Keratinocyte (primary cell): ENCODE measurements at regions not wholly inside any gene's neighbourhood (a gene's known extent, or its start where the extent isn't known, plus 50 kb on each side); places are given as distances from the start of the nearest gene placed in this dataset.

Source experiments
- DNase-seq: peaks from one replicate; pipeline ENCODE4 v3.0.0-alpha.2; 2011; ENCODE audit warnings: low read depth, missing footprints, low spot score
- FAIRE-seq: peaks from 2 replicates; lab custom pipeline; 2011; peaks lifted over from hg19 to GRCh38; lab: Jason Lieb, UNC
- H2AFZ ChIP-seq: 2 replicates; pipeline ENCODE4 v1.6.0; 2012; ENCODE audit warnings: low read length, control low read depth, inconsistent platforms; ENCODE audit not compliant: control insufficient read depth
- H3K27ac ChIP-seq: 2 replicates; pipeline ENCODE4 v1.5.1; 2011; ENCODE audit warnings: low read length; ENCODE audit not compliant: control insufficient read depth, insufficient read depth
- H3K27me3 ChIP-seq: 3 replicates; pipeline ENCODE4 v1.6.0; 2011; ENCODE audit warnings: low read length; ENCODE audit not compliant: control insufficient read depth, insufficient read depth; ENCODE audit errors: extremely low read depth
- H3K36me3 ChIP-seq, 2 experiments: 2 replicates in 1 of 2; 3 replicates in 1 of 2; pipeline ENCODE4 v1.5.1; 2011; ENCODE audit warnings: low read length in 2 of 2, mild to moderate bottlenecking in 1 of 2; ENCODE audit not compliant: control insufficient read depth in 2 of 2, insufficient read depth in 2 of 2; ENCODE audit errors: extremely low read depth in 1 of 2
- H3K4me1 ChIP-seq: 3 replicates; pipeline ENCODE4 v1.5.1; 2011; ENCODE audit warnings: low read length; ENCODE audit not compliant: control insufficient read depth, insufficient read depth; ENCODE audit errors: extremely low read depth
- H3K4me2 ChIP-seq: 3 replicates; pipeline ENCODE4 v1.6.0; 2011; ENCODE audit warnings: low read depth, low read length; ENCODE audit not compliant: control insufficient read depth, insufficient read depth; ENCODE audit errors: extremely low read depth
- H3K4me3 ChIP-seq, 3 experiments: fragments of 200-600 bp in 1 of 3; sonication (generic) in 1 of 3; 2 replicates in 2 of 3; 3 replicates in 1 of 3; pipeline ENCODE4 v1.5.1; 2011 to 2016; ENCODE audit warnings: low read length in 3 of 3, mild to moderate bottlenecking in 3 of 3, control low read depth in 2 of 3, inconsistent platforms in 1 of 3, low read depth in 1 of 3, mixed read lengths in 1 of 3, mixed run types in 1 of 3, moderate library complexity in 1 of 3; ENCODE audit not compliant: control insufficient read depth in 2 of 3, insufficient read depth in 2 of 3; ENCODE audit errors: extremely low read depth in 1 of 3
- H3K79me2 ChIP-seq: 2 replicates; pipeline ENCODE4 v1.6.0; 2012; ENCODE audit warnings: low read length; ENCODE audit not compliant: control insufficient read depth, insufficient read depth
- H3K9ac ChIP-seq: 3 replicates; pipeline ENCODE4 v1.6.0; 2011; ENCODE audit warnings: low read length; ENCODE audit not compliant: control insufficient read depth, insufficient read depth; ENCODE audit errors: extremely low read depth
- H3K9me1 ChIP-seq: 3 replicates; pipeline ENCODE4 v1.6.0; 2011; ENCODE audit warnings: low read length; ENCODE audit not compliant: control insufficient read depth, insufficient read depth; ENCODE audit errors: extremely low read depth
- H3K9me3 ChIP-seq: 2 replicates; pipeline ENCODE4 v1.5.1; 2012; ENCODE audit warnings: low read depth, low read length; ENCODE audit not compliant: control insufficient read depth
- H4K20me1 ChIP-seq: 3 replicates; pipeline ENCODE4 v1.6.0; 2011; ENCODE audit warnings: low read length; ENCODE audit not compliant: control insufficient read depth, insufficient read depth; ENCODE audit errors: extremely low read depth
- CTCF ChIP-seq, 3 experiments: IDR thresholded peaks in 1 of 3; conservative IDR thresholded peaks in 1 of 3; optimal IDR thresholded peaks in 1 of 3; 2 replicates in 2 of 3; 3 replicates in 1 of 3; pipeline versions ENCODE3 to v1.5.1; 2011; ENCODE audit warnings: low read length in 3 of 3, mild to moderate bottlenecking in 3 of 3, moderate library complexity in 2 of 3, control low read depth in 1 of 3, inconsistent platforms in 1 of 3; ENCODE audit not compliant: insufficient read depth in 2 of 3; ENCODE audit errors: extremely low read depth in 1 of 3
- EZH2 ChIP-seq: IDR thresholded peaks from one replicate; pipeline ENCODE4 v1.6.1; 2012; ENCODE audit warnings: inconsistent platforms, mild to moderate bottlenecking, low read length, moderate library complexity
- dilution Hi-C: fragments of 300-500 bp; cut with MboI; formaldehyde crosslinking; loops from one replicate; pipeline ENCODE4 v1.7.0; 2020; ENCODE audit warnings: low sequenced_read_pairs; ENCODE audit not compliant: extremely low pct_ligation_motif_present

- FAIRE-seq (no peak), DNase-seq (no peak)
- no peak overlapping the region for H3K4me2 ChIP-seq
- H4K20me1 ChIP-seq: no peaks in the 10 kb centered on the region
- no peak for TF ChIP-seq CTCF (optimal IDR thresholded peaks at IDR 0.05 in 1 of 3, IDR thresholded peaks at IDR 0.05 in 1 of 3, conservative IDR thresholded peaks at IDR 0.05 in 1 of 3; ENCODE audit: extremely low read depth in 1 of 3, insufficient read depth in 2 of 3, low read length in 3 of 3)
- TF ChIP-seq EZH2: no peak
- H3K36me3 ChIP-seq: no peaks in the 10 kb centered on the region
- peaks cover 27% of the 10 kb centered on the region for H3K4me1 ChIP-seq
- H3K9me1 ChIP-seq: no peaks in the 10 kb centered on the region
- dilution Hi-C loops: no loop called here
- H3K9me3 ChIP-seq: no peaks in the 10 kb centered on the region
- no peaks in the 10 kb centered on the region for H3K79me2 ChIP-seq
- H3K9ac ChIP-seq: no peak overlapping the region
- no peak overlapping the region for H3K27ac ChIP-seq
- H3K27me3 ChIP-seq: no peaks in the 10 kb centered on the region
- no peak overlapping the region for H2AFZ ChIP-seq
- no peak overlapping the region for H3K4me3 ChIP-seq
Measured at GRCh38 chr13:29903543-29903942, 53.1 kb upstream of the UBL3 start.

GRCh38 chr13:29902632-29903305 is 52.4 kb upstream of the UBL3 start:
- Histone ChIP-seq H3K79me2 (no peaks in the 10 kb centered on the region), H3K27me3 (no peaks in the 10 kb centered on the region), H3K27ac (no peak overlapping the region), H3K4me3 (peak overlapping the region in 1 of 3 experiments; percentile 9), H3K9me3 (no peaks in the 10 kb centered on the region), H3K4me2 (peak overlapping the region; percentile 63), H4K20me1 (no peaks in the 10 kb centered on the region), H3K9me1 (no peaks in the 10 kb centered on the region), H2AFZ (no peak overlapping the region), H3K4me1 (peaks cover 20% of the 10 kb centered on the region), H3K9ac (no peak overlapping the region), H3K36me3 (no peaks in the 10 kb centered on the region)
- TF ChIP-seq EZH2: no peak
- TF ChIP-seq CTCF (optimal IDR thresholded peaks at IDR 0.05 in 1 of 3, IDR thresholded peaks at IDR 0.05 in 1 of 3, conservative IDR thresholded peaks at IDR 0.05 in 1 of 3; ENCODE audit: extremely low read depth in 1 of 3, insufficient read depth in 2 of 3, low read length in 3 of 3): no peak
- no peak for FAIRE-seq
- DNase-seq: no peak
- dilution Hi-C loops: no loop called here
